HG02938 (cell line): ENCODE measurements at regions not wholly inside any gene's neighbourhood (a gene's known extent, or its start where the extent isn't known, plus 50 kb on each side); places are given as distances from the start of the nearest gene placed in this dataset.
"Not testable (repeated sequence)": the region's sequence is repeated elsewhere in the genome, so short reads cannot be mapped to it uniquely, and the experiment has no call there.

ENCODE experiments used
- ATAC-seq: cut with Tn5 transposase; IDR thresholded peaks from one replicate; pipeline ENCODE4 v1.9.1; 2021; ENCODE audit warnings: mild to moderate bottlenecking, moderate library complexity; ENCODE audit not compliant: unreplicated experiment

- ATAC-seq = no peak
Observed at GRCh38 chr7:155227788-155228458, 69.8 kb upstream of the INSIG1 start.

- ATAC-seq = no peak
Observed at GRCh38 chr7:155228459-155228845, 69.2 kb upstream of the INSIG1 start.

GRCh38 chr7:155228894-155229293 lies 68.8 kb upstream of the INSIG1 start:
- ATAC-seq = no peak

- ATAC-seq = no peak
Observed at GRCh38 chr7:155229548-155230168, 68.0 kb upstream of the INSIG1 start.

- ATAC-seq = no peak
Observed at GRCh38 chr7:155230169-155230593, 67.5 kb upstream of the INSIG1 start.

GRCh38 chr7:155231241-155231800 lies 66.4 kb upstream of the INSIG1 start:
- ATAC-seq = no peak

- ATAC-seq = no peak
Observed at GRCh38 chr7:155231941-155232340, 65.7 kb upstream of the INSIG1 start.

GRCh38 chr7:155232911-155233310 lies 64.8 kb upstream of the INSIG1 start:
- ATAC-seq = no peak

- ATAC-seq = no peak
Observed at GRCh38 chr7:155233311-155234157, 64.1 kb upstream of the INSIG1 start.

- no peak for ATAC-seq
Observed at GRCh38 chr7:155234158-155234492, 63.6 kb upstream of the INSIG1 start.

GRCh38 chr7:155234950-155235789 lies 62.5 kb upstream of the INSIG1 start:
- no peak for ATAC-seq

GRCh38 chr7:155236386-155236785 lies 61.3 kb upstream of the INSIG1 start:
- no peak for ATAC-seq

- ATAC-seq = no peak
Observed at GRCh38 chr7:155237297-155237696, 60.4 kb upstream of the INSIG1 start.

GRCh38 chr7:155237730-155238129 lies 59.9 kb upstream of the INSIG1 start:
- ATAC-seq = no peak

GRCh38 chr7:155239431-155240087 lies 58.1 kb upstream of the INSIG1 start:
- ATAC-seq = not testable (repeated sequence)

- no peak for ATAC-seq
Observed at GRCh38 chr7:155244675-155245074, 53.0 kb upstream of the INSIG1 start.

- ATAC-seq = no peak
Observed at GRCh38 chr7:155247479-155248365, 50.0 kb upstream of the INSIG1 start.
